Ectodermal cell (in vitro differentiated cells): ENCODE measurements at regions not wholly inside any gene's neighbourhood (a gene's known extent, or its start where the extent isn't known, plus 50 kb on each side); places are given as distances from the start of the nearest gene placed in this dataset.

Source experiments
- H3K27ac ChIP-seq: 2 replicates; pipeline ENCODE4 v1.7.0; 2013; ENCODE audit warnings: mild to moderate bottlenecking, low read depth, low read length; ENCODE audit not compliant: insufficient read depth, poor library complexity, severe bottlenecking
- H3K27me3 ChIP-seq: 2 replicates; pipeline ENCODE4 v1.7.0; 2013; ENCODE audit warnings: mild to moderate bottlenecking, low read length; ENCODE audit not compliant: insufficient read depth, control insufficient read depth, poor library complexity, severe bottlenecking
- H3K36me3 ChIP-seq: one replicate; pipeline ENCODE4 v1.7.0; 2013; ENCODE audit warnings: low read length; ENCODE audit not compliant: control insufficient read depth, insufficient read depth
- H3K4me1 ChIP-seq: one replicate; pipeline ENCODE4 v1.7.0; 2013; ENCODE audit warnings: low read length; ENCODE audit not compliant: control insufficient read depth, insufficient read depth
- H3K4me3 ChIP-seq: 2 replicates; pipeline ENCODE4 v1.7.0; 2013; ENCODE audit warnings: low read depth, low read length, control low read depth; ENCODE audit not compliant: insufficient read depth
- H3K9me3 ChIP-seq: 2 replicates; pipeline ENCODE4 v1.7.0; 2013; ENCODE audit warnings: mild to moderate bottlenecking, low read length, moderate library complexity; ENCODE audit not compliant: control insufficient read depth
- WGBS, 2 experiments: methylation state at CpG; one replicate each; pipeline ENCODE4 v1.1.7; 2013; ENCODE audit warnings: missing lambda C conversion rate in 2 of 2; 5-methylcytosine and 5-hydroxymethylcytosine counted together

DNA sequence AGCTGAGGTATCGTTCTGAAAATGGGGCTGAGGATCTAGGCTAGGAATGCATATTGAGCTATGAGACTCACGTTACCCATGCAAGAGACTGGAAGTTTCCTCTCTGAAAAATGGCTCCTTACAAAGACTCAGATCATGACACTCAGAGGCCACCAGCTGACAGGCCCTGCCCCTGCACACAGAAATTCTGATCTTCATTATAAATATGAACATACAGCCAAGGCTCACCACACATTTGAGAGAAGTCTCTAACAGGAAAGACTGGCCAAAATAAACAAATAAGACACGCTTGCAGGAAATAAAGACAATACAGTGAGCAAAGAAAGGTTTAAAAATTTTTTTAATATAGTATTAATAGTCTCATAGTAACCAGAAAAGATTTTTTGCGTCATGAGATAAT lies 365.9 kb downstream of the NFIB start:
- Histone ChIP-seq H3K4me1 (no peaks in the 10 kb centered on the region), H3K27me3 (no peaks in the 10 kb centered on the region), H3K27ac (no peak overlapping the region), H3K36me3 (no peaks in the 10 kb centered on the region), H3K9me3 (no peaks in the 10 kb centered on the region), H3K4me3 (no peak overlapping the region)
- WGBS, 2 experiments = 88% methylated on average over 2 of the region's 4 CpGs

DNA sequence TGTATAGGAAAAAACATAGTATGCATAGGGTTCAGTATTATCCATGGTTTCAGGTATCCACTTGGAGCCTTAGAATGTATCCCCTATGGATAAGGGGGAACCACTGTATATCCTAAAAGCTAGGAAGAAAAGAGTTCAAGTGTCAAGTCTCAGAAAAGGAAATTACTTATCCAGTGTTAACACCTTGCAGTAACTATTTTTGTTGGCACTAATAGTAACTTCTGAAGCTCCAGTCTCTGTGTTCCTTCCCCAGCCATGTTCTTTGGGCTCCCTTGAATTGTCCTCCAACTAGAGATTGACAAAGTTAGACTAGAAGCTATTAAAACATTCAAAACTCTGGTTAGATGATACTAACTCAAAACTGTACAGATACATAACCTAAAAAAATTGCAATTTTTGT lies 370.8 kb downstream of the NFIB start:
- no peak overlapping the region for H3K4me3 ChIP-seq

DNA sequence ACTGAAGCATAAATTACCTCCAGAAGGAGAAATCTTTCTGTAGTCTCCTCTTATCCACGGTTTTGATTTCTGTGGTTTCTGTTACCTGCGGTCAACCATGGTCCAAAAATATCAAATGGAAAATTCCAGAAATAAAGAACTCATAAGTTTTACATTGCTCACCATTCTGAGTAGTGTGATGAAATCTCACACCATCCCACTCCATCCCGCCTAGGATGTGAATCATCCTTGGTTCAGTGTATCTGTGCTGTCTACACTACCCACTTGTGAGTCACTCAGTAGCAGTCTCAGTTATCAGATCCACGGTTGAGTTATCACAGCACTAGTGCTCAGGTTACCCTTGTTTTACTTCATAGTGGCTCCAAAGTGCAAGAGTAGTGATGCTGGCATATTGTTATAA lies 371.2 kb downstream of the NFIB start:
- WGBS, 2 experiments = 89 to 93% methylated on average over 4 of the region's 4 CpGs
- H3K36me3 ChIP-seq = no peaks in the 10 kb centered on the region
- H3K4me1 ChIP-seq = no peaks in the 10 kb centered on the region
- H3K27ac ChIP-seq = no peak overlapping the region
- H3K4me3 ChIP-seq = no peak overlapping the region
- H3K27me3 ChIP-seq = no peaks in the 10 kb centered on the region
- H3K9me3 ChIP-seq = no peaks in the 10 kb centered on the region

More for the DNA sequence above, 370.8 kb downstream of the NFIB start:
- no peak overlapping the region for H3K27ac ChIP-seq
- H3K27me3 ChIP-seq = no peaks in the 10 kb centered on the region
- no peaks in the 10 kb centered on the region for H3K9me3 ChIP-seq
- H3K4me1 ChIP-seq = no peaks in the 10 kb centered on the region
- no peaks in the 10 kb centered on the region for H3K36me3 ChIP-seq

DNA sequence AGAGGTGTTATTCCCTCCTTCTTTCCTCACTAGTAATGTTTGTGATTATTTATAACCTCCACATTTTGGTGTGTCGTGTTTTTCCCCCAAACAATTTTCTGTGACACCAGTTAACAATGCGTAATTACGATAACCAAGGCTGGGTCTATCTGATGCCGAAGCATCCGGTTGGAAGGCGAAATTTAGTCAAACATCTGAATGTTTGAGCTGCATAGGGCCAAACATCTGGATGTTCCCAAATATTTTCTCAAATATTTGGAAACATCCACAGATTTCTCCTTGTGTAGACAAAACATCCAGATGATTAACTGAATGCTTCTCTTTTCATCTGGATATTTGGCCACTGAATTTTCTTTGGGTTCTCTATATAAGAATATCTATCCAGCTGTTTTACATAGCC lies 371.7 kb downstream of the NFIB start:
- Histone ChIP-seq H3K4me3 (no peak overlapping the region), H3K36me3 (no peaks in the 10 kb centered on the region), H3K27ac (no peak overlapping the region), H3K4me1 (no peaks in the 10 kb centered on the region), H3K27me3 (no peaks in the 10 kb centered on the region), H3K9me3 (no peaks in the 10 kb centered on the region)
- 97 to 98% methylated on average over 6 of the region's 6 CpGs for WGBS, 2 experiments

DNA sequence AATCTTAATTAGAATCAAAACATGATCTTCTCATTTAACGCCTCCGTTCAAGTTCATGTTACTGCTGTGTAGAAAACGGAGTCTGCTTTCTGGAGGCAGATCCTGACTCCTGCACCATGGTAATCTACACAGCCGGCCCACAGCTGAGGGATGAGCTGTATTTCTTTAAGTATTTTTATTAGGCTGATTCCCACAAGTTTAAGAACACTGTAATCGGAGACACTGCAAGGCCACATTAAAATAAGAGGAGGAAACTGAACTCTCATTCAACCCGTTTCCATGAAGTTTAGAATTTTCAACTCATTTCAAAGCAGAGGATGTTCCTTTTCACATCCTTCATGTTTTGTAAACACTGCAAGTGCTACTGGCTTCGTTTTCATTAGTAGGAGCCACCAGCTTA lies 372.2 kb downstream of the NFIB start:
- Histone ChIP-seq H3K9me3 (no peaks in the 10 kb centered on the region), H3K36me3 (no peaks in the 10 kb centered on the region), H3K27ac (no peak overlapping the region), H3K27me3 (no peaks in the 10 kb centered on the region), H3K4me1 (no peaks in the 10 kb centered on the region), H3K4me3 (no peak overlapping the region)
- 91 to 95% methylated on average over 6 to 7 of the region's 7 CpGs for WGBS, 2 experiments

DNA sequence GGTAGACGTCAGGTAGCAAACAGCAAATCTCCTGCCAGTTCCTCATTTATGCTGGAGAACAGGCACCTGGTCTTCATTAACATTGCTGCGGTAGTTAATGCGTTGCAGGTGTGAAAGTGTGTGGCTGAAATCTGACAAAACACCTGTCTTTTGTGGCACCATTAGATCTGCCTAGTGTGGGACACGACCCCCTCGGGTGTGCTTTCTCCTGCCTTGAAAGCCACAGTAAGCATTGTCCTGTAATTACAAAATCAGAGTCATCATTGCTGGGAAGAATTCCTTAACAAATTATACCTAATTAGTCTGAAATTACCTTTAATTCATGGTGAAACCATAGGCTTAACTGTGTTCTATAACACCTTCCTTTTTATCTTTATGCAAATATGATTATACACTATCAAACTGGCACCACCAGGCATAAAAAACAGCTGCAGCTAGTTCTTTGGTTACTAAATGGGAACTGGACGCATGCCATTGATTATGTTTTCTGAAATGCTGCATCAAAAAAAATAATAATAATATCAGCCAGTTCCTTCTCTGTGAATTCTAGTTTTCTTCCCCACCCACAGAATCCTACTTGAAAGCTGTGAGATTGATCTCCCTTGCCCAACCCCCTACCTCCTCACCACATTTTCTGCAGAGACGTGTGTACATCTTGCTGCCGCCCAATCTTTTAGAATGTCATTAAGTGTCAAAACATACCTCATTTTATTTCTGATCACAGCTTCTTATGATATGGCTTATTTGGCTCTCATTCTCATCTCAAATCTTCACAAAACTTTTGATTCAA lies 374.0 kb downstream of the NFIB start:
- Histone ChIP-seq H3K4me1 (no peaks in the 10 kb centered on the region), H3K27me3 (no peaks in the 10 kb centered on the region), H3K9me3 (no peaks in the 10 kb centered on the region), H3K36me3 (no peaks in the 10 kb centered on the region), H3K4me3 (no peak overlapping the region), H3K27ac (no peak overlapping the region)
- 87 to 88% methylated on average over 8 of the region's 8 CpGs for WGBS, 2 experiments

DNA sequence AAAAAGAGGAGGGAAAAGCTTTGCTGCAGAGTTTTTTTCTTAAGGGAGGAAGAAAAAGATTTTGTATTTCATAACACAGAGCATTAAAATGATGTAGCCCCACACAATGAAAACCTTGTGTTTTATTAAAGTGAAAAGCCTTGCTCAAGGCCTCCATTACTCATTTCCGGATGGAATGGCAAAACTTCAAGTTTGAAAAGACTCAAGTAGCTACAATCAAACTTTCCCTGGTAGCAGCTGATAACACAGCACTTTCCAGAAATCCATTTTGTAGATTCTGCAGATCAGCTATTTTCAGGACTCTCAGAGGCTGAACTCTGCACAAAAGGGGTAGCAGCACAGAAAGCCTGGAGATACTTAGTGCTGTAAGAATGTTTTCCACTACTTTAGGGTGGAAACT lies 374.8 kb downstream of the NFIB start:
- Histone ChIP-seq H3K4me3 (no peak overlapping the region), H3K4me1 (no peaks in the 10 kb centered on the region), H3K27ac (no peak overlapping the region), H3K36me3 (no peaks in the 10 kb centered on the region), H3K9me3 (no peaks in the 10 kb centered on the region), H3K27me3 (no peaks in the 10 kb centered on the region)
- 88 to 95% methylated on average over 1 of the region's 1 CpG for WGBS, 2 experiments

DNA sequence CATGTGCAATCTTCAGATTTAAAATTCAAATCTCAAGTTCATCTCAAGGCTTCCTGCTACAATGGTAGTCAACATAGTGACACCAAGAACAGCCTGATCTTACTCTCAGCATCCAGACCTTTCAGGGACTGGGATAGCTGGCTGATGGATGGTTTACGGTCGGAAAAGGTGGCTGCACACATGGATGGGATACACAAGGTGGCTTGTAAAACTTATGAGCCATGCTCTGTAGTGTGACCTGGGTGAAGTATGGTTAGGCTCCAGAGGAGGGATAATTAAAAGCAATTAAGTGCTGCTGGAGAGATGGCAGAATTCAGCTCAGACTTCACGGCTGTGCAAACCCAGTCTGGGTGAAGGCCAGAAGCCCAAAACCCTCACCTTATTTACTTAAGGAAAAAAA lies 379.5 kb downstream of the NFIB start:
- no peaks in the 10 kb centered on the region for H3K9me3 ChIP-seq
- H3K36me3 ChIP-seq = no peaks in the 10 kb centered on the region
- H3K4me3 ChIP-seq = no peak overlapping the region
- H3K4me1 ChIP-seq = no peaks in the 10 kb centered on the region
- H3K27ac ChIP-seq = no peak overlapping the region
- H3K27me3 ChIP-seq = no peaks in the 10 kb centered on the region
- WGBS, 2 experiments = 95 to 96% methylated on average over 3 of the region's 3 CpGs

DNA sequence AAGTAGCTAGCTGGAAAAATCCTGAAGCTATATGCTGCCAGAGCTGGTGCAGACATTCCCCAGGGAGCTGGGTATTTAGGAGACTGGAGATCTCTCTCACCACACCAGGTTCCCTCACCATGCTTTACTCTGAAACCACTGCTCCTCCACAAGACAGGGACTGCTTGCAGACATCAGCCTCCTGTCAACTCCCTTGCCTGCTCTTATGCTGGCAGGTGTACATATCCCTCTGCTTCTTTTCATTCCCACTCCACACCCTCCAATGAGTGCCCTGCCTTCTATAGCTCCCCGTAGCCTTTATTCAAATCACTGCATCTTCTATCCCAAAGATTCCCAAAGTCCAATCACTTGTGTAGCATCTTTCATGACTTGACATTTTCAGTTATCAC lies 380.7 kb downstream of the NFIB start:
- H3K27me3 ChIP-seq = no peaks in the 10 kb centered on the region
- H3K4me1 ChIP-seq = no peaks in the 10 kb centered on the region
- 91 to 95% methylated on average over 1 of the region's 1 CpG for WGBS, 2 experiments
- no peaks in the 10 kb centered on the region for H3K36me3 ChIP-seq
- no peak overlapping the region for H3K4me3 ChIP-seq
- no peak overlapping the region for H3K27ac ChIP-seq
- H3K9me3 ChIP-seq = no peaks in the 10 kb centered on the region

DNA sequence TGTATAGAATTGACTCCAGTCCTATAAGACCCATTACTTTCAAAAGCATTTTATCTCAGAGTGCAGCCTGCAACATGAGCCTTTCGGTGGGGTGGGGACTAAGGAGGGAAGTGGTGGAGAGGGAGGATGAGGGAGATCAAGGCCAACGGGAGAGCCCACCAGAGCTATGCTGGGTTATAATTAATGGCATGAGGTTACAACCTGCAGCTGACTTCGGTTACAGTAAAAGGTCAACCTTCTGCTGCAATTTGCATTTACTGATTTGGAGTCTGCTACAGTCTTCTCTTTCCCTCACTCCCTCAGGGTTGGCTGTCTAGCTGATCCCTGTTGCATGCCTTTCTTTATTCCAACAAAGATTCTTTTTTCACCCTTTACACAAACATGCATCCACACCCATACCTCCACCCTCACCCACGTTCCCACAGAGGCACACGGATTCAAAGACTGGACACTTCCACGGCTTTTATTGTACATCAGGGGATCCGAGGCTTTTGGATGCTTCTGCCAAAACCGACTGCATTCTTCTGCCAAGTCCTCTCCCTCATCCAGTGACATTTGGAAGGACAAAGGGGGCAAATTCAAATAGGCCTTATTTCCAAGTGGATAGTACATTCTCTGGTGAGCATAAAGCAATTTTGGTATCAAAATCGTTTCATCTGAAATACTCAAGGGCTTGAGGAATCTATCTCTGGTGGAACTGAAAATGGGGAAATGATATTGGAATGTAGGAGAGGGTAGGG lies 381.2 kb downstream of the NFIB start:
- Histone ChIP-seq H3K4me1 (no peaks in the 10 kb centered on the region), H3K4me3 (no peak overlapping the region), H3K27me3 (no peaks in the 10 kb centered on the region), H3K36me3 (no peaks in the 10 kb centered on the region), H3K9me3 (no peaks in the 10 kb centered on the region), H3K27ac (no peak overlapping the region)
- 89 to 92% methylated on average over 9 of the region's 9 CpGs for WGBS, 2 experiments
